ENCODE measurements at regions not wholly inside any gene's neighbourhood (a gene's known extent, or its start where the extent isn't known, plus 50 kb on each side); places are given as distances from the start of the nearest gene placed in this dataset.

GRCh38 chr4:162560073-162560472, 396.3 kb upstream of the FSTL5 start:
- intact Hi-C loops (cut with DNase I) = no loop called here
- no peak overlapping the region for H3K4me3 ChIP-seq
- no peaks in the 10 kb centered on the region for H3K4me1 ChIP-seq (replicated peaks)
- no peaks in the 10 kb centered on the region for H3K27me3 ChIP-seq (replicated peaks; ENCODE audit: insufficient read depth)
- 77% methylated on average over 1 of the region's 1 CpG for WGBS
- DNase-seq (ENCODE audit: low spot score) = no peak
- H3K36me3 ChIP-seq = no peaks in the 10 kb centered on the region
- no peak overlapping the region for H3K27ac ChIP-seq
- H3K9me3 ChIP-seq = no peaks in the 10 kb centered on the region
- TF ChIP-seq POLR2A (IDR thresholded peaks at IDR 0.05) = no peak
- no peak for TF ChIP-seq CTCF (IDR thresholded peaks at IDR 0.05)
- no peak for TF ChIP-seq POLR2AphosphoS5 (IDR thresholded peaks at IDR 0.05)

GRCh38 chr4:162557516-162558106, 393.8 kb upstream of the FSTL5 start:
- Histone ChIP-seq H3K4me3 (no peak overlapping the region), H3K27me3 (replicated peaks; ENCODE audit: insufficient read depth) (no peaks in the 10 kb centered on the region), H3K27ac (no peak overlapping the region), H3K36me3 (no peaks in the 10 kb centered on the region), H3K9me3 (no peaks in the 10 kb centered on the region), H3K4me1 (replicated peaks) (no peaks in the 10 kb centered on the region)
- intact Hi-C loops (cut with DNase I) = no loop called here
- WGBS = 54% methylated on average over 4 of the region's 4 CpGs
- TF ChIP-seq CTCF (IDR thresholded peaks at IDR 0.05) = no peak
- TF ChIP-seq POLR2AphosphoS5 (IDR thresholded peaks at IDR 0.05) = no peak
- TF ChIP-seq POLR2A (IDR thresholded peaks at IDR 0.05) = no peak
- no peak for DNase-seq (ENCODE audit: low spot score)

- 72% methylated on average over 1 of the region's 1 CpG for WGBS
- no peak for DNase-seq (ENCODE audit: low spot score)
- Histone ChIP-seq H3K36me3 (no peaks in the 10 kb centered on the region), H3K27ac (no peak overlapping the region), H3K9me3 (no peaks in the 10 kb centered on the region), H3K4me1 (replicated peaks) (no peaks in the 10 kb centered on the region), H3K4me3 (no peak overlapping the region), H3K27me3 (replicated peaks; ENCODE audit: insufficient read depth) (no peaks in the 10 kb centered on the region)
- intact Hi-C loops (cut with DNase I) = no loop called here
- TF ChIP-seq CTCF (IDR thresholded peaks at IDR 0.05) = peak in 1 of 4 experiments; percentile 46
- no peak for TF ChIP-seq POLR2A (IDR thresholded peaks at IDR 0.05)
Observed at GRCh38 chr4:162535121-162535520, 371.3 kb upstream of the FSTL5 start.

GRCh38 chr4:162523171-162523570, 359.4 kb upstream of the FSTL5 start:
- no peaks in the 10 kb centered on the region for H3K36me3 ChIP-seq
- H3K4me3 ChIP-seq = no peak overlapping the region
- no peaks in the 10 kb centered on the region for H3K27me3 ChIP-seq (replicated peaks; ENCODE audit: insufficient read depth)
- TF ChIP-seq CTCF (IDR thresholded peaks at IDR 0.05) = no peak
- TF ChIP-seq POLR2AphosphoS5 (IDR thresholded peaks at IDR 0.05) = no peak
- no peak for TF ChIP-seq POLR2A (IDR thresholded peaks at IDR 0.05)
- H3K4me1 ChIP-seq (replicated peaks) = no peaks in the 10 kb centered on the region
- no peaks in the 10 kb centered on the region for H3K9me3 ChIP-seq
- H3K27ac ChIP-seq = no peak overlapping the region
- no peak for DNase-seq (ENCODE audit: low spot score)
- intact Hi-C loops (cut with DNase I) = no loop called here
- WGBS = 73% methylated on average over 4 of the region's 4 CpGs

- H3K4me1 ChIP-seq (replicated peaks) = no peaks in the 10 kb centered on the region
- intact Hi-C loops (cut with DNase I) = no loop called here
- TF ChIP-seq POLR2AphosphoS5 (IDR thresholded peaks at IDR 0.05) (no peak), POLR2A (IDR thresholded peaks at IDR 0.05) (no peak), CTCF (IDR thresholded peaks at IDR 0.05) (no peak)
- H3K9me3 ChIP-seq = no peaks in the 10 kb centered on the region
- H3K27ac ChIP-seq = no peak overlapping the region
- no peaks in the 10 kb centered on the region for H3K27me3 ChIP-seq (replicated peaks; ENCODE audit: insufficient read depth)
- 63% methylated on average over 1 of the region's 1 CpG for WGBS
- no peak for DNase-seq (ENCODE audit: low spot score)
- no peaks in the 10 kb centered on the region for H3K36me3 ChIP-seq
- no peak overlapping the region for H3K4me3 ChIP-seq
Observed at GRCh38 chr4:162522724-162523123, 358.9 kb upstream of the FSTL5 start.
